Tibial nerve (tissue), 3 donors: ENCODE measurements at regions not wholly inside any gene's neighbourhood (a gene's known extent, or its start where the extent isn't known, plus 50 kb on each side); places are given as distances from the start of the nearest gene placed in this dataset.

Source experiments
- CTCF ChIP-seq, 5 experiments: fragments of 200-600 bp in 3 of 5; fragments of 450-650 bp in 2 of 5; sonication (generic) in 3 of 5; IDR thresholded peaks; one replicate each; pipeline ENCODE4 v1.5.1; 2016 to 2019; ENCODE audit warnings: antibody characterized with exemption in 5 of 5, mild to moderate bottlenecking in 3 of 5, moderate library complexity in 2 of 5
- POLR2A ChIP-seq, 2 donors: fragments of 450-650 bp; IDR thresholded peaks; one replicate each; pipeline ENCODE4 v1.6.1; 2017; ENCODE audit warnings: antibody characterized with exemption in 2 of 2, mild to moderate bottlenecking in 2 of 2, moderate library complexity in 2 of 2

- TF ChIP-seq CTCF (IDR thresholded peaks at IDR 0.05) (no peak), POLR2A (IDR thresholded peaks at IDR 0.05) (no peak)
Measured at GRCh38 chr9:134214386-134214765, 50.0 kb upstream of the RNU6ATAC start.
